Endodermal cell (in vitro differentiated cells): ENCODE measurements at regions not wholly inside any gene's neighbourhood (a gene's known extent, or its start where the extent isn't known, plus 50 kb on each side); places are given as distances from the start of the nearest gene placed in this dataset.
"Not testable (repeated sequence)": the region's sequence is repeated elsewhere in the genome, so short reads cannot be mapped to it uniquely, and the experiment has no call there.

Experiments used
- DNase-seq: peaks from one replicate; pipeline ENCODE4 v3.0.0-alpha.2; 2017
- H3K27ac ChIP-seq: 2 replicates; pipeline ENCODE4 v1.5.1; 2013; ENCODE audit warnings: mild to moderate bottlenecking, low read depth, low read length, moderate library complexity
- H3K27me3 ChIP-seq: 2 replicates; pipeline ENCODE4 v1.6.1; 2013; ENCODE audit warnings: mild to moderate bottlenecking, low read length, moderate library complexity; ENCODE audit not compliant: insufficient read depth, control insufficient read depth, poor library complexity, severe bottlenecking
- H3K36me3 ChIP-seq: 2 replicates; pipeline ENCODE4 v1.7.0; 2013; ENCODE audit warnings: mild to moderate bottlenecking, low read length, moderate library complexity; ENCODE audit not compliant: control insufficient read depth, insufficient read depth
- H3K4me1 ChIP-seq: one replicate; pipeline ENCODE4 v1.7.0; 2013; ENCODE audit warnings: low read length; ENCODE audit not compliant: control insufficient read depth, insufficient read depth
- H3K4me3 ChIP-seq: 2 replicates; pipeline ENCODE4 v1.5.1; 2013; ENCODE audit warnings: mild to moderate bottlenecking, low read length, moderate library complexity
- H3K9ac ChIP-seq: 2 replicates; pipeline ENCODE4 v1.6.1; 2013; ENCODE audit warnings: mild to moderate bottlenecking, low read length, moderate library complexity; ENCODE audit not compliant: poor library complexity, severe bottlenecking; ENCODE audit errors: extremely low read depth
- H3K9me3 ChIP-seq: 2 replicates; pipeline ENCODE4 v1.6.1; 2013; ENCODE audit warnings: mild to moderate bottlenecking, low read length, moderate library complexity; ENCODE audit not compliant: control insufficient read depth
- H3K27ac Mint-ChIP-seq: 2 replicates; pipeline ENCODE4 v1.8.0; 2020; ENCODE audit warnings: mixed read lengths
- H3K27me3 Mint-ChIP-seq: 2 replicates; pipeline ENCODE4 v1.8.0; 2021; ENCODE audit warnings: mild to moderate bottlenecking, mixed read lengths; ENCODE audit not compliant: insufficient read depth
- H3K36me3 Mint-ChIP-seq: 2 replicates; pipeline ENCODE4 v1.8.0; 2020; ENCODE audit warnings: low read depth, mixed read lengths
- H3K4me1 Mint-ChIP-seq: 2 replicates; pipeline ENCODE4 v1.8.0; 2020; ENCODE audit warnings: mixed read lengths
- H3K4me3 Mint-ChIP-seq: 2 replicates; pipeline ENCODE4 v1.8.0; 2020; ENCODE audit warnings: mild to moderate bottlenecking, moderate library complexity, mixed read lengths
- H3K9me3 Mint-ChIP-seq: 2 replicates; pipeline ENCODE4 v1.8.0; 2020; ENCODE audit warnings: mild to moderate bottlenecking, mixed read lengths
- WGBS, 2 experiments: methylation state at CpG; one replicate each; pipeline versions ENCODE4 v1.1.5 to v1.1.7; 2013; ENCODE audit warnings: missing lambda C conversion rate in 2 of 2, mixed read lengths in 1 of 2; ENCODE audit not compliant: insufficient coverage in 1 of 2, insufficient read length in 1 of 2; 5-methylcytosine and 5-hydroxymethylcytosine counted together
- TF ChIP-seq, protein P1 (sequence below): fragments of 200-600 bp; sonication (generic); conservative IDR thresholded peaks from 2 replicates; pipeline ENCODE4 v1.5.0; 2021; ENCODE audit warnings: antibody characterized with exemption, mild to moderate bottlenecking

DNA sequence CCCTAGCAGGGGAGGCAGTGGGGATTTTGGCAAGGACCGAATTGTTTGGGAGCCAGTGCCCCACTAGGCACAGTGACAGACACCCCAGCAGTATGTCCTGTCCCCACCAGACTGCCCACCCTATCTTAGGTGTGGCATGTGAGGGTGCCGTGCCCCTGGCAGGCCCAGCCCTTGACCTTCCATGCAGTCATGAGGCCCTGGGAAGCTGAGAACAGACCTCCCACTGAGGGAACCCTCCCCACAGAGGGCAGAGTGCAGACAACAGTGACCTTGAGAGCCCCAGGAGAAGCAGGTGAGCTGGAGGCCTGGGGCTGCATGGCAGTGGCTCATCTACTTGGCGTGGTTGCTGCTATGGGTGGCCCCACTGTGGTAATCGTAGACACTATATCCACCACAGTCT lies 538.1 kb downstream of the GOLGA6L6 start:
- not testable (repeated sequence) for H3K27ac Mint-ChIP-seq, H3K9me3 ChIP-seq, H3K36me3 Mint-ChIP-seq, DNase-seq, H3K27me3 Mint-ChIP-seq, H3K4me3 Mint-ChIP-seq, H3K27me3 ChIP-seq, H3K9me3 Mint-ChIP-seq, H3K4me1 Mint-ChIP-seq, H3K4me1 ChIP-seq, H3K27ac ChIP-seq, H3K9ac ChIP-seq, H3K36me3 ChIP-seq, H3K4me3 ChIP-seq
- 66% methylated on average over 2 of the region's 4 CpGs; no CpG with 5 or more reads in 1 of the 2 experiments for WGBS, 2 experiments

DNA sequence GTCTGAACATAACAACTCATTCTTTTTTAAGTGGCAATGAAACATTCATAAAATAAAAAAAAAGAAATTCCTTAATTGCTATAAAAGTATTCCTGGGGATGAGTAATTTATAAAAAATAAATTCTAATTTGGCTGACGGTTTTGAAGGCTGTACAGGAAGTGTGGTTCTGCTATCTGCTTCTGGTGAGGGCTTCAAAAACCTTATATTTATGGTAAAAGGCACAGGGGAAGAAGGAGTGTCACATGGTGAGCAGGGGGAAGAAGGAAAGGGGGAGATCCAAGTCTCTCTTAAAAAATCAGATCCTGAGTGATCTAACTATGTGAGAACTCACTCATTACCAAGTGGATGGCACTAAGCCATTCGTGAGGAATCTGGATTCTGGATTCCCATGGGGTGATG lies 539.0 kb downstream of the GOLGA6L6 start:
- not testable (repeated sequence) for DNase-seq, H3K4me1 ChIP-seq, H3K27ac Mint-ChIP-seq, H3K4me3 Mint-ChIP-seq, H3K4me1 Mint-ChIP-seq, H3K9ac ChIP-seq, H3K27me3 ChIP-seq, H3K27me3 Mint-ChIP-seq, H3K9me3 ChIP-seq, H3K27ac ChIP-seq, H3K9me3 Mint-ChIP-seq, H3K4me3 ChIP-seq, H3K36me3 Mint-ChIP-seq, H3K36me3 ChIP-seq
- WGBS, 2 experiments = no CpG with 5 or more reads among the region's 2 CpGs

DNA sequence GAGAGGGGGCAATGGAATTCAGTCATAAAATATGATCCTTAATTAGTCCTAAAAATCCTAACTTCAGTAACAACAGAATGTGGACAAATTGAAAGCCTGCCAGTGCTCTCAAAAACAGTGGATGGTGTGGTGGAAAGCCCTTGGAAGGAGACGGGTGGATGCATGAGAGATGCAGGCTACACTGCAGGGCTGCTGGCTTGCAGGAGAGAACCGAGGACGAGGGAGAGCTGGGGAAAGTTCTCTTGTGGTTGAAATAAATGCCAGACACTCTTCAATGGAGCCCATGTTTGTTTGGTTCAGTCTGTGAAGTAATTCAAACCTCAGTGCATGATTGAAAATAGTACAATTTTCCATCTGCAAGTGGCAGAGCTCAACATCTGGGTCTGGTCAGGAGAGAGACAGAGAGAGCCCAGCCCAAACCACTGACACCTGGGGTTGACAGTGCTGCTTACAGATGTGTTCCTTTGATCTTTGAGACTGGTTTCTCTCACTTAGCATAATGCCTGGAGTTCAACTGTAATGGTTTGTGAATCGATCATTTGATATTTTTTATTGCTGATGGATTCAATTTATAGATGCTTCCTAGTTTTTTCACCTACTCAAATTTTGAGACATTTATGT lies 544.9 kb downstream of the GOLGA6L6 start:
- not testable (repeated sequence) for H3K27me3 ChIP-seq, H3K36me3 ChIP-seq, H3K36me3 Mint-ChIP-seq, H3K4me1 ChIP-seq, H3K27me3 Mint-ChIP-seq, H3K27ac ChIP-seq, H3K4me3 Mint-ChIP-seq, H3K4me3 ChIP-seq, H3K4me1 Mint-ChIP-seq, H3K9ac ChIP-seq, DNase-seq, H3K27ac Mint-ChIP-seq
- H3K9me3 Mint-ChIP-seq = peaks cover 25% of the 10 kb centered on the region
- WGBS, 2 experiments = no CpG with 5 or more reads among the region's 4 CpGs
- H3K9me3 ChIP-seq = peaks cover 14% of the 10 kb centered on the region

DNA sequence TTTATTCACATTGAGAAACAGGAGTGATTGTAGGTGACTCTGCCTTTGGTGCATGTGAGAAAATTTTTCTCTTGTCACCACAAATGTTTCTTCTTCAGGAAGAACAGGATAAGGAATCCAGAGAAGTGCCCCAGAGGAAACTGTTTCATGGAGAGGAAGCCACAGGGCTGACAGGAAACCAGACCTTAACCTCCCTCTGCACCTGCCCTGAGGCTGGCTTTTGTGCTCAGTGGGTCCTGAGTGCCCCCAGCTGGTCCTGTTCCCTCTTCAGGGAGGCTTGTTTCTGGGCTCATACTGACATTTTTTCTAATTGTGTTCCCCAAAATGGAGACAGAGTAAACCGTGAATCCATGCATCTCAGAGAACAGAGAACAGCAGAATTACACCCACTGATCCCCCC lies 546.3 kb downstream of the GOLGA6L6 start:
- WGBS, 2 experiments = no CpG with 5 or more reads among the region's 1 CpG
- H3K36me3 ChIP-seq, H3K4me1 Mint-ChIP-seq: not testable (repeated sequence)

DNA sequence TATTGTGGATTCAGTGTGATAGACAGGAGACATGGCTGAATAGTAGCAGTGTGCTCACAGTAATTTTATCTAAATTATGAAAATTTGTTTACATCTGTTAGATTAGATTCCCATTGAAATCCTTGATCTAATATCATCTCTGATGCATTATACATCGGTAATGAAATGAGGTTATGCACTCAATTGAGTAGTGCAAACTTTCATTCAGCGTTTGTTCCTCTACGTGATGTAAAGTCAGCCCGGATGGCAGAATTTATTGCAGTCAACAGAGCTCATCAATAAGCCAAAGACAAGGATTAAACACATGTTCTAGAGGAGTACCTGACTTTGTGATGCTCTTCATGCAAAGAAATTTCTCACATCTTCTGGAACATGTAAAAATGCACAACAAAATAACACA lies 549.2 kb downstream of the GOLGA6L6 start:
- peaks cover 48% of the 10 kb centered on the region for H3K9me3 ChIP-seq
- Mint-ChIP-seq H3K4me1 (no peaks in the 10 kb centered on the region), H3K27ac (no peak overlapping the region), H3K9me3 (peaks cover 60% of the 10 kb centered on the region), H3K36me3 (no peaks in the 10 kb centered on the region), H3K27me3 (no peaks in the 10 kb centered on the region), H3K4me3 (no peak overlapping the region)
- no peak overlapping the region for H3K9ac ChIP-seq
- no peaks in the 10 kb centered on the region for H3K4me1 ChIP-seq
- no peaks in the 10 kb centered on the region for H3K27me3 ChIP-seq
- no peak for DNase-seq
- H3K4me3 ChIP-seq = no peak overlapping the region
- H3K27ac ChIP-seq = no peak overlapping the region
- WGBS, 2 experiments = 75 to 77% methylated on average over 4 of the region's 4 CpGs
- TF ChIP-seq, protein P1, sequence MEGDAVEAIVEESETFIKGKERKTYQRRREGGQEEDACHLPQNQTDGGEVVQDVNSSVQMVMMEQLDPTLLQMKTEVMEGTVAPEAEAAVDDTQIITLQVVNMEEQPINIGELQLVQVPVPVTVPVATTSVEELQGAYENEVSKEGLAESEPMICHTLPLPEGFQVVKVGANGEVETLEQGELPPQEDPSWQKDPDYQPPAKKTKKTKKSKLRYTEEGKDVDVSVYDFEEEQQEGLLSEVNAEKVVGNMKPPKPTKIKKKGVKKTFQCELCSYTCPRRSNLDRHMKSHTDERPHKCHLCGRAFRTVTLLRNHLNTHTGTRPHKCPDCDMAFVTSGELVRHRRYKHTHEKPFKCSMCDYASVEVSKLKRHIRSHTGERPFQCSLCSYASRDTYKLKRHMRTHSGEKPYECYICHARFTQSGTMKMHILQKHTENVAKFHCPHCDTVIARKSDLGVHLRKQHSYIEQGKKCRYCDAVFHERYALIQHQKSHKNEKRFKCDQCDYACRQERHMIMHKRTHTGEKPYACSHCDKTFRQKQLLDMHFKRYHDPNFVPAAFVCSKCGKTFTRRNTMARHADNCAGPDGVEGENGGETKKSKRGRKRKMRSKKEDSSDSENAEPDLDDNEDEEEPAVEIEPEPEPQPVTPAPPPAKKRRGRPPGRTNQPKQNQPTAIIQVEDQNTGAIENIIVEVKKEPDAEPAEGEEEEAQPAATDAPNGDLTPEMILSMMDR = no peak
- H3K36me3 ChIP-seq = no peaks in the 10 kb centered on the region

More for the DNA sequence above, 546.3 kb downstream of the GOLGA6L6 start:
- H3K4me3 Mint-ChIP-seq, H3K27me3 Mint-ChIP-seq, H3K4me1 ChIP-seq, DNase-seq, H3K27ac ChIP-seq, H3K9ac ChIP-seq, H3K4me3 ChIP-seq, H3K27me3 ChIP-seq, H3K27ac Mint-ChIP-seq, H3K36me3 Mint-ChIP-seq: not testable (repeated sequence)
- H3K9me3 Mint-ChIP-seq = peaks cover 37% of the 10 kb centered on the region
- peaks cover 28% of the 10 kb centered on the region for H3K9me3 ChIP-seq
